CD4-positive, alpha-beta T cell (primary cell): ENCODE measurements at regions not wholly inside any gene's neighbourhood (a gene's known extent, or its start where the extent isn't known, plus 50 kb on each side); places are given as distances from the start of the nearest gene placed in this dataset.

Experiments
- ATAC-seq: fragments of 200-7000 bp; cut with Tn5 transposase; one replicate; pipeline ENCODE4 v1.10.0; 2022; ENCODE audit warnings: mild to moderate bottlenecking; ENCODE audit not compliant: poor library complexity
- CTCF ChIA-PET: fragments of 350-600 bp; sonication (Branson Sonifier 250); formaldehyde crosslinking; loops from one replicate; lab custom pipeline; 2021; ENCODE audit warnings: antibody characterized with exemption, inconsistent platforms; lab: Charles Lee
- POLR2A ChIA-PET: fragments of 350-600 bp; sonication (Branson Sonifier 250); formaldehyde crosslinking; loops from one replicate; lab custom pipeline; 2021; ENCODE audit warnings: antibody characterized with exemption, inconsistent platforms; lab: Charles Lee
- DNase-seq, 14 experiments: peaks; one replicate each; pipeline ENCODE4 v3.0.0-alpha.2; 2013 to 2020; ENCODE audit warnings: mixed read lengths in 2 of 14
- H3K27ac ChIP-seq, 2 donors: one replicate each; pipeline versions ENCODE4 v1.5.1 to v1.7.0; 2013; ENCODE audit warnings: low read length in 2 of 2, low read depth in 1 of 2, mild to moderate bottlenecking in 1 of 2
- H3K27me3 ChIP-seq, 2 experiments: 1 replicate in 1 of 2; 2 replicates in 1 of 2; pipeline versions ENCODE4 v1.6.1 to v1.7.0; 2013; ENCODE audit warnings: low read length in 2 of 2, control low read depth in 1 of 2, mild to moderate bottlenecking in 1 of 2, moderate library complexity in 1 of 2; ENCODE audit not compliant: insufficient read depth in 2 of 2, control insufficient read depth in 1 of 2
- H3K36me3 ChIP-seq: one replicate; pipeline ENCODE4 v1.6.1; 2013; ENCODE audit warnings: low read length, control low read depth; ENCODE audit not compliant: insufficient read depth
- H3K4me1 ChIP-seq: one replicate; pipeline ENCODE4 v1.6.1; 2013; ENCODE audit warnings: low read length, control low read depth; ENCODE audit not compliant: insufficient read depth
- H3K4me3 ChIP-seq: one replicate; pipeline ENCODE4 v1.5.1; 2013; ENCODE audit warnings: mild to moderate bottlenecking, low read length, moderate library complexity
- H3K9me3 ChIP-seq, 2 experiments: 1 replicate in 1 of 2; 2 replicates in 1 of 2; pipeline versions ENCODE4 v1.6.1 to v1.7.0; 2013; ENCODE audit warnings: low read length in 2 of 2, mild to moderate bottlenecking in 2 of 2, control low read depth in 1 of 2, moderate library complexity in 1 of 2; ENCODE audit not compliant: control insufficient read depth in 1 of 2, insufficient read depth in 1 of 2
- H3K27ac Mint-ChIP-seq: one replicate; pipeline ENCODE4 v1.8.0; 2020; ENCODE audit warnings: mixed read lengths
- H3K27me3 Mint-ChIP-seq: one replicate; pipeline ENCODE4 v1.8.0; 2021; ENCODE audit warnings: mixed read lengths
- H3K36me3 Mint-ChIP-seq: one replicate; pipeline ENCODE4 v1.8.0; 2021; ENCODE audit warnings: low read depth, mixed read lengths
- H3K4me1 Mint-ChIP-seq: one replicate; pipeline ENCODE4 v1.8.0; 2021; ENCODE audit warnings: low read depth, mixed read lengths
- H3K4me3 Mint-ChIP-seq: one replicate; pipeline ENCODE4 v1.8.0; 2020; ENCODE audit warnings: mild to moderate bottlenecking, mixed read lengths
- H3K9me3 Mint-ChIP-seq: one replicate; pipeline ENCODE4 v1.8.0; 2020; ENCODE audit warnings: mixed read lengths
- intact Hi-C, 2 experiments: fragments of 100-400 bp; cut with DNase I in 1 of 2; cut with micrococcal nuclease in 1 of 2; formaldehyde crosslinking; loops; one replicate each; pipeline versions ENCODE4 v1.15.1 to v1.9.0; 2023 to 2025; cut with DNase I, micrococcal nuclease
- TF ChIP-seq, protein P1 (sequence below): fragments of 200-600 bp; IDR thresholded peaks from one replicate; pipeline ENCODE4 v1.8.0; 2022; ENCODE audit warnings: antibody characterized with exemption, mild to moderate bottlenecking

DNA sequence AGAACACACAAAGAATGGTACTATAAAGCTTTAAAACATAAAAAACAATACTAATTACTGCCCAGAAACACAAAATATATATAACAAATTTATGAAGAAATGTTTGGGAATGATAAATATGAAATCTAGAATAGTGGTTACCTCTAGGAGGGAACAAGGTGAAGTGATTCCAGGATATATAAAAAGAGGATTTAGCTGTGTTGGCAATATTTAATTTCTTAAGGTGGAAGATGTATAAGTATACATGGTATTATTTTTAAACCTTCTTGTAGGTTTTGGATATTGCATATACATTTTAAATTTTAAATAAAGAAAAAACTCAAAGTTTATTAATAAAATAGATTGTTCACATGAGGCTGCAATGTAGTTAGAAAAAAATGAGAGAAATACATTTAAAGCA is 112.7 kb upstream of the ZNF618 start:
- Histone ChIP-seq H3K27me3 (peaks cover 3 to 7% of the 10 kb centered on the region in 2 experiments), H3K27ac (no peak overlapping the region), H3K4me1 (no peaks in the 10 kb centered on the region), H3K4me3 (no peak overlapping the region), H3K36me3 (no peaks in the 10 kb centered on the region), H3K9me3 (peaks cover 0 to 4% of the 10 kb centered on the region in 2 experiments)
- no peak for DNase-seq
- no peak overlapping the region for H3K4me3 Mint-ChIP-seq
- ATAC-seq = no peak
- CTCF ChIA-PET = no interaction called here
- no peak overlapping the region for H3K27ac Mint-ChIP-seq
- TF ChIP-seq, protein P1, sequence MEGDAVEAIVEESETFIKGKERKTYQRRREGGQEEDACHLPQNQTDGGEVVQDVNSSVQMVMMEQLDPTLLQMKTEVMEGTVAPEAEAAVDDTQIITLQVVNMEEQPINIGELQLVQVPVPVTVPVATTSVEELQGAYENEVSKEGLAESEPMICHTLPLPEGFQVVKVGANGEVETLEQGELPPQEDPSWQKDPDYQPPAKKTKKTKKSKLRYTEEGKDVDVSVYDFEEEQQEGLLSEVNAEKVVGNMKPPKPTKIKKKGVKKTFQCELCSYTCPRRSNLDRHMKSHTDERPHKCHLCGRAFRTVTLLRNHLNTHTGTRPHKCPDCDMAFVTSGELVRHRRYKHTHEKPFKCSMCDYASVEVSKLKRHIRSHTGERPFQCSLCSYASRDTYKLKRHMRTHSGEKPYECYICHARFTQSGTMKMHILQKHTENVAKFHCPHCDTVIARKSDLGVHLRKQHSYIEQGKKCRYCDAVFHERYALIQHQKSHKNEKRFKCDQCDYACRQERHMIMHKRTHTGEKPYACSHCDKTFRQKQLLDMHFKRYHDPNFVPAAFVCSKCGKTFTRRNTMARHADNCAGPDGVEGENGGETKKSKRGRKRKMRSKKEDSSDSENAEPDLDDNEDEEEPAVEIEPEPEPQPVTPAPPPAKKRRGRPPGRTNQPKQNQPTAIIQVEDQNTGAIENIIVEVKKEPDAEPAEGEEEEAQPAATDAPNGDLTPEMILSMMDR = no peak
- H3K36me3 Mint-ChIP-seq = no peaks in the 10 kb centered on the region
- intact Hi-C loops = no loop called here
- POLR2A ChIA-PET = no interaction called here
- no peaks in the 10 kb centered on the region for H3K4me1 Mint-ChIP-seq
- H3K9me3 Mint-ChIP-seq = peaks cover 7% of the 10 kb centered on the region
- peaks cover 31% of the 10 kb centered on the region for H3K27me3 Mint-ChIP-seq

DNA sequence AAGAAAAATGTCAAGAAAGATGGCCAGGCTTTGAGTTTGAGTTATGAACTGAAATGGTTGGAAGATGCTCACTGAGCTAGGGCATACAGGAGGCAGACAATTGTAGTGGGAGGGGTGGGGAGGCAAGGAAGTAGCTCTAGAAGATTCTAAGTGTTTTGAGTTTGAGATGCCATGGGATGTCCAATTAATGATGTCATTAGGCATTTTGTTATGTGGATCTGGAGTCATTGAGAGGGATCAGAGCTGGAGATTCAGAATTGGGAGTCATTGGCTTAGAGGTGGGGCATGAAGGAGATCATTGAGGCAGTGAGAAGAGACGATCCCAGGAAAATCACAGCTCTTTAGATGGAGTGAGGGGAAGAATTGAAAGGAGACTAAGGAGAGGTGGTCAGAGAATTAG is 111.5 kb upstream of the ZNF618 start:
- ChIA-PET CTCF (no interaction called here), POLR2A (no interaction called here)
- no peak for ATAC-seq
- no peak overlapping the region for H3K27ac Mint-ChIP-seq
- Histone ChIP-seq H3K9me3 (peaks cover 0 to 4% of the 10 kb centered on the region in 2 experiments), H3K36me3 (no peaks in the 10 kb centered on the region), H3K4me1 (no peaks in the 10 kb centered on the region), H3K27me3 (no peaks in the 10 kb centered on the region), H3K4me3 (no peak overlapping the region), H3K27ac (no peak overlapping the region)
- no peak for DNase-seq
- TF ChIP-seq, protein P1 = no peak
- H3K27me3 Mint-ChIP-seq = peaks cover 33% of the 10 kb centered on the region
- no peaks in the 10 kb centered on the region for H3K36me3 Mint-ChIP-seq
- intact Hi-C loops = no loop called here
- H3K9me3 Mint-ChIP-seq = peaks cover 4% of the 10 kb centered on the region
- H3K4me3 Mint-ChIP-seq = no peak overlapping the region
- no peaks in the 10 kb centered on the region for H3K4me1 Mint-ChIP-seq

DNA sequence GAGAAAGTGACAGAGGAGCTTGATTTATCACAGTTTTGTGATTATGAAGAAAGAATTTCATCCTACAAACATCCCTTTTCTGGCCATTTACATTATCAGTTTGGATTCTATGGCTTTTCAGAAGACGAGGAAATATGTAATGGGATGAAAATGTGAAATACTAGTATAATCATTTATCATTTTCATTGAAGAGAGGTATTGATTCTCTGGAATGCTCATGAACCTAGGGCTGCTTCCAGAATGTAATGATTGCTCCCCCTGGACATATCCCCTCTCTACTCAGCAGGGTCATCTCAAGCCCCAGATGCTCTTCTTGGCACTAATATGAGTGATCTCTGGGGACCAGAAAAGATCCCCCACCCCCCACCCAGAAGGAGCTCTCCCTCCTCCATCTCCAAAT is 106.7 kb upstream of the ZNF618 start:
- H3K4me3 Mint-ChIP-seq = no peak overlapping the region
- TF ChIP-seq, protein P1 = no peak
- Histone ChIP-seq H3K36me3 (no peaks in the 10 kb centered on the region), H3K4me3 (no peak overlapping the region), H3K27me3 (peaks cover 0 to 7% of the 10 kb centered on the region in 2 experiments), H3K4me1 (no peaks in the 10 kb centered on the region), H3K9me3 (peaks cover 0 to 4% of the 10 kb centered on the region in 2 experiments), H3K27ac (no peak overlapping the region)
- ChIA-PET CTCF (no interaction called here), POLR2A (no interaction called here)
- H3K27ac Mint-ChIP-seq = no peak overlapping the region
- DNase-seq (no peak), ATAC-seq (no peak)
- H3K36me3 Mint-ChIP-seq = no peaks in the 10 kb centered on the region
- no peaks in the 10 kb centered on the region for H3K4me1 Mint-ChIP-seq
- intact Hi-C loops = no loop called here
- H3K9me3 Mint-ChIP-seq = peaks cover 4% of the 10 kb centered on the region
- H3K27me3 Mint-ChIP-seq = peaks cover 54% of the 10 kb centered on the region
